ENCODE measurements at regions not wholly inside any gene's neighbourhood (a gene's known extent, or its start where the extent isn't known, plus 50 kb on each side); places are given as distances from the start of the nearest gene placed in this dataset.

DNA sequence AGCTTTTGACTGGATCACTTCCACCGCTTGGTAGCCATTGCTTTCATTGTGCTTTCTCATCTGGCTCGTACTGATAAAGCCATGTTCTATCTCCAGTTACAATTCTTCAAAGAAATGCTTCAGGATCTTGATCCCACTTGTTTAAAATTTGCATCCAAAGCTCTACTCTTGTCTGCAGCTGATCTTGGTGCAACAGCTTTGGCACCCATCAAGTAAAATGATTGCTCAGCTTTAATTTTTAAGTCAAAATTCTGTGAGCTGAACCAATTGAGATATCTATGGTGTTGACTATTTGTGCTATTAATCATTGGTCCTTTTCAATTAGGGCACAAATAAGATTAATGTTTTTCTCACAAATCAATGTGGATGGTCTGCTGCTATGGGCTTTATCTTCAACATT lies 54.8 kb upstream of the DUSP10 start:
- ChIA-PET POLR2A (no interaction called here), CTCF (interaction anchor here (0.7 kb wide), 1 partner anchor 659 kb away, joined by 4 read pairs; no protein-coding TSS in a partner anchor)
- no peak for TF ChIP-seq KLF9 (tag by site-specific recombination; IDR thresholded peaks at IDR 0.05; ENCODE audit: low read depth)
- TF ChIP-seq, protein P1, sequence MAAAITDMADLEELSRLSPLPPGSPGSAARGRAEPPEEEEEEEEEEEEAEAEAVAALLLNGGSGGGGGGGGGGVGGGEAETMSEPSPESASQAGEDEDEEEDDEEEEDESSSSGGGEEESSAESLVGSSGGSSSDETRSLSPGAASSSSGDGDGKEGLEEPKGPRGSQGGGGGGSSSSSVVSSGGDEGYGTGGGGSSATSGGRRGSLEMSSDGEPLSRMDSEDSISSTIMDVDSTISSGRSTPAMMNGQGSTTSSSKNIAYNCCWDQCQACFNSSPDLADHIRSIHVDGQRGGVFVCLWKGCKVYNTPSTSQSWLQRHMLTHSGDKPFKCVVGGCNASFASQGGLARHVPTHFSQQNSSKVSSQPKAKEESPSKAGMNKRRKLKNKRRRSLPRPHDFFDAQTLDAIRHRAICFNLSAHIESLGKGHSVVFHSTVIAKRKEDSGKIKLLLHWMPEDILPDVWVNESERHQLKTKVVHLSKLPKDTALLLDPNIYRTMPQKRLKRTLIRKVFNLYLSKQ (tag by site-specific recombination; IDR thresholded peaks at IDR 0.05; ENCODE audit: borderline replicate concordance), result no peak
- TF ChIP-seq, protein P2, sequence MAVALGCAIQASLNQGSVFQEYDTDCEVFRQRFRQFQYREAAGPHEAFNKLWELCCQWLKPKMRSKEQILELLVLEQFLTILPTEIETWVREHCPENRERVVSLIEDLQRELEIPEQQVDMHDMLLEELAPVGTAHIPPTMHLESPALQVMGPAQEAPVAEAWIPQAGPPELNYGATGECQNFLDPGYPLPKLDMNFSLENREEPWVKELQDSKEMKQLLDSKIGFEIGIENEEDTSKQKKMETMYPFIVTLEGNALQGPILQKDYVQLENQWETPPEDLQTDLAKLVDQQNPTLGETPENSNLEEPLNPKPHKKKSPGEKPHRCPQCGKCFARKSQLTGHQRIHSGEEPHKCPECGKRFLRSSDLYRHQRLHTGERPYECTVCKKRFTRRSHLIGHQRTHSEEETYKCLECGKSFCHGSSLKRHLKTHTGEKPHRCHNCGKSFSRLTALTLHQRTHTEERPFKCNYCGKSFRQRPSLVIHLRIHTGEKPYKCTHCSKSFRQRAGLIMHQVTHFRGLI (tag by site-specific recombination; IDR thresholded peaks at IDR 0.05), result no peak
- H3K27ac ChIP-seq (ENCODE audit: extremely low read depth, low read depth, low read length), result no peak overlapping the region
- no peak overlapping the region for H3K4me3 ChIP-seq (ENCODE audit: low read depth, low read length)
- H3K4me1 ChIP-seq (ENCODE audit: control insufficient read depth, insufficient read depth, low read length), result no peaks in the 10 kb centered on the region
- H3K9me3 ChIP-seq (ENCODE audit: control insufficient read depth, insufficient read depth, low read depth, low read length), result no peaks in the 10 kb centered on the region
- no peaks in the 10 kb centered on the region for H3K36me3 ChIP-seq (ENCODE audit: control insufficient read depth in 2 of 2, insufficient read depth in 1 of 2, low read length in 2 of 2)

DNA sequence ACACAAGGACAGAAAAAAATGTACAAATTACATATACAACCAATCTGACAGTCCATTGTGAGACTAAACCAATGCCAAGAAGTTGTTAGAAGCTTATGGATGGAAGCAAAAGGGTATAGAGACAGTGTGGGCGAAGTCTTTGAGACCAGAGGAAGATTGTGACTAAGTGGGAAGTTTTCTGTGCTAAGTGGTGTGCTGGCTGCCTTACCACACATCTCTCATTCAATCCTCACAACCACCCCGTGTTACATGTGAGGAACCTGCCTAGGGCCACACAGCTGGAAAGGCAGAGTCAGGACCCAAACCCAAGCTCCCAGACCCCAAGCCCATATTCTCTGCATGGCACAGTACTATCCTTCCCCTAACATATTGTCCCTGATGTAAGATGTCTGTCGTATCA lies 53.5 kb upstream of the DUSP10 start:
- Histone ChIP-seq H3K4me3 (ENCODE audit: low read depth, low read length) (no peak overlapping the region), H3K9me3 (ENCODE audit: control insufficient read depth, insufficient read depth, low read depth, low read length) (no peaks in the 10 kb centered on the region), H3K4me1 (ENCODE audit: control insufficient read depth, insufficient read depth, low read length) (no peaks in the 10 kb centered on the region), H3K27ac (ENCODE audit: extremely low read depth, low read depth, low read length) (no peak overlapping the region), H3K36me3 (ENCODE audit: control insufficient read depth in 2 of 2, insufficient read depth in 1 of 2, low read length in 2 of 2) (no peaks in the 10 kb centered on the region)
- CTCF ChIA-PET, result no interaction called here
- TF ChIP-seq ZNF600 (tag by site-specific recombination; IDR thresholded peaks at IDR 0.05) (no peak), ZFP69B (tag by site-specific recombination; IDR thresholded peaks at IDR 0.05) (no peak), ZBTB8A (tag by site-specific recombination; IDR thresholded peaks at IDR 0.05) (no peak), ZNF354C (tag by site-specific recombination; IDR thresholded peaks at IDR 0.05; ENCODE audit: borderline replicate concordance, low read depth) (no peak), TRIM28 (IDR thresholded peaks at IDR 0.05; ENCODE audit: borderline replicate concordance, low read length) (no peak), ZNF48 (tag by site-specific recombination; IDR thresholded peaks at IDR 0.05) (no peak), ZNF223 (tag by site-specific recombination; IDR thresholded peaks at IDR 0.05) (no peak), ZNF624 (tag by site-specific recombination; IDR thresholded peaks at IDR 0.05) (no peak), ZNF747 (tag by site-specific recombination; IDR thresholded peaks at IDR 0.05) (no peak)
- TF ChIP-seq, protein P3, sequence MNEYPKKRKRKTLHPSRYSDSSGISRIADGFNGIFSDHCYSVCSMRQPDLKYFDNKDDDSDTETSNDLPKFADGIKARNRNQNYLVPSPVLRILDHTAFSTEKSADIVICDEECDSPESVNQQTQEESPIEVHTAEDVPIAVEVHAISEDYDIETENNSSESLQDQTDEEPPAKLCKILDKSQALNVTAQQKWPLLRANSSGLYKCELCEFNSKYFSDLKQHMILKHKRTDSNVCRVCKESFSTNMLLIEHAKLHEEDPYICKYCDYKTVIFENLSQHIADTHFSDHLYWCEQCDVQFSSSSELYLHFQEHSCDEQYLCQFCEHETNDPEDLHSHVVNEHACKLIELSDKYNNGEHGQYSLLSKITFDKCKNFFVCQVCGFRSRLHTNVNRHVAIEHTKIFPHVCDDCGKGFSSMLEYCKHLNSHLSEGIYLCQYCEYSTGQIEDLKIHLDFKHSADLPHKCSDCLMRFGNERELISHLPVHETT (tag by site-specific recombination; IDR thresholded peaks at IDR 0.05), result no peak
- TF ChIP-seq, protein P4, sequence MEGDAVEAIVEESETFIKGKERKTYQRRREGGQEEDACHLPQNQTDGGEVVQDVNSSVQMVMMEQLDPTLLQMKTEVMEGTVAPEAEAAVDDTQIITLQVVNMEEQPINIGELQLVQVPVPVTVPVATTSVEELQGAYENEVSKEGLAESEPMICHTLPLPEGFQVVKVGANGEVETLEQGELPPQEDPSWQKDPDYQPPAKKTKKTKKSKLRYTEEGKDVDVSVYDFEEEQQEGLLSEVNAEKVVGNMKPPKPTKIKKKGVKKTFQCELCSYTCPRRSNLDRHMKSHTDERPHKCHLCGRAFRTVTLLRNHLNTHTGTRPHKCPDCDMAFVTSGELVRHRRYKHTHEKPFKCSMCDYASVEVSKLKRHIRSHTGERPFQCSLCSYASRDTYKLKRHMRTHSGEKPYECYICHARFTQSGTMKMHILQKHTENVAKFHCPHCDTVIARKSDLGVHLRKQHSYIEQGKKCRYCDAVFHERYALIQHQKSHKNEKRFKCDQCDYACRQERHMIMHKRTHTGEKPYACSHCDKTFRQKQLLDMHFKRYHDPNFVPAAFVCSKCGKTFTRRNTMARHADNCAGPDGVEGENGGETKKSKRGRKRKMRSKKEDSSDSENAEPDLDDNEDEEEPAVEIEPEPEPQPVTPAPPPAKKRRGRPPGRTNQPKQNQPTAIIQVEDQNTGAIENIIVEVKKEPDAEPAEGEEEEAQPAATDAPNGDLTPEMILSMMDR (tag by site-specific recombination; IDR thresholded peaks at IDR 0.05), result no peak
- TF ChIP-seq, protein P5, sequence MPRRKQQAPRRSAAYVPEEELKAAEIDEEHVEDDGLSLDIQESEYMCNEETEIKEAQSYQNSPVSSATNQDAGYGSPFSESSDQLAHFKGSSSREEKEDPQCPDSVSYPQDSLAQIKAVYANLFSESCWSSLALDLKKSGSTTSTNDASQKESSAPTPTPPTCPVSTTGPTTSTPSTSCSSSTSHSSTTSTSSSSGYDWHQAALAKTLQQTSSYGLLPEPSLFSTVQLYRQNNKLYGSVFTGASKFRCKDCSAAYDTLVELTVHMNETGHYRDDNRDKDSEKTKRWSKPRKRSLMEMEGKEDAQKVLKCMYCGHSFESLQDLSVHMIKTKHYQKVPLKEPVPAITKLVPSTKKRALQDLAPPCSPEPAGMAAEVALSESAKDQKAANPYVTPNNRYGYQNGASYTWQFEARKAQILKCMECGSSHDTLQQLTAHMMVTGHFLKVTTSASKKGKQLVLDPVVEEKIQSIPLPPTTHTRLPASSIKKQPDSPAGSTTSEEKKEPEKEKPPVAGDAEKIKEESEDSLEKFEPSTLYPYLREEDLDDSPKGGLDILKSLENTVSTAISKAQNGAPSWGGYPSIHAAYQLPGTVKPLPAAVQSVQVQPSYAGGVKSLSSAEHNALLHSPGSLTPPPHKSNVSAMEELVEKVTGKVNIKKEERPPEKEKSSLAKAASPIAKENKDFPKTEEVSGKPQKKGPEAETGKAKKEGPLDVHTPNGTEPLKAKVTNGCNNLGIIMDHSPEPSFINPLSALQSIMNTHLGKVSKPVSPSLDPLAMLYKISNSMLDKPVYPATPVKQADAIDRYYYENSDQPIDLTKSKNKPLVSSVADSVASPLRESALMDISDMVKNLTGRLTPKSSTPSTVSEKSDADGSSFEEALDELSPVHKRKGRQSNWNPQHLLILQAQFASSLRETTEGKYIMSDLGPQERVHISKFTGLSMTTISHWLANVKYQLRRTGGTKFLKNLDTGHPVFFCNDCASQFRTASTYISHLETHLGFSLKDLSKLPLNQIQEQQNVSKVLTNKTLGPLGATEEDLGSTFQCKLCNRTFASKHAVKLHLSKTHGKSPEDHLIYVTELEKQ (tag by site-specific recombination; IDR thresholded peaks at IDR 0.05; ENCODE audit: borderline replicate concordance), result no peak
- TF ChIP-seq, protein P6, sequence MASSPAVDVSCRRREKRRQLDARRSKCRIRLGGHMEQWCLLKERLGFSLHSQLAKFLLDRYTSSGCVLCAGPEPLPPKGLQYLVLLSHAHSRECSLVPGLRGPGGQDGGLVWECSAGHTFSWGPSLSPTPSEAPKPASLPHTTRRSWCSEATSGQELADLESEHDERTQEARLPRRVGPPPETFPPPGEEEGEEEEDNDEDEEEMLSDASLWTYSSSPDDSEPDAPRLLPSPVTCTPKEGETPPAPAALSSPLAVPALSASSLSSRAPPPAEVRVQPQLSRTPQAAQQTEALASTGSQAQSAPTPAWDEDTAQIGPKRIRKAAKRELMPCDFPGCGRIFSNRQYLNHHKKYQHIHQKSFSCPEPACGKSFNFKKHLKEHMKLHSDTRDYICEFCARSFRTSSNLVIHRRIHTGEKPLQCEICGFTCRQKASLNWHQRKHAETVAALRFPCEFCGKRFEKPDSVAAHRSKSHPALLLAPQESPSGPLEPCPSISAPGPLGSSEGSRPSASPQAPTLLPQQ (tag by site-specific recombination; IDR thresholded peaks at IDR 0.05), result no peak
- TF ChIP-seq, protein P7, sequence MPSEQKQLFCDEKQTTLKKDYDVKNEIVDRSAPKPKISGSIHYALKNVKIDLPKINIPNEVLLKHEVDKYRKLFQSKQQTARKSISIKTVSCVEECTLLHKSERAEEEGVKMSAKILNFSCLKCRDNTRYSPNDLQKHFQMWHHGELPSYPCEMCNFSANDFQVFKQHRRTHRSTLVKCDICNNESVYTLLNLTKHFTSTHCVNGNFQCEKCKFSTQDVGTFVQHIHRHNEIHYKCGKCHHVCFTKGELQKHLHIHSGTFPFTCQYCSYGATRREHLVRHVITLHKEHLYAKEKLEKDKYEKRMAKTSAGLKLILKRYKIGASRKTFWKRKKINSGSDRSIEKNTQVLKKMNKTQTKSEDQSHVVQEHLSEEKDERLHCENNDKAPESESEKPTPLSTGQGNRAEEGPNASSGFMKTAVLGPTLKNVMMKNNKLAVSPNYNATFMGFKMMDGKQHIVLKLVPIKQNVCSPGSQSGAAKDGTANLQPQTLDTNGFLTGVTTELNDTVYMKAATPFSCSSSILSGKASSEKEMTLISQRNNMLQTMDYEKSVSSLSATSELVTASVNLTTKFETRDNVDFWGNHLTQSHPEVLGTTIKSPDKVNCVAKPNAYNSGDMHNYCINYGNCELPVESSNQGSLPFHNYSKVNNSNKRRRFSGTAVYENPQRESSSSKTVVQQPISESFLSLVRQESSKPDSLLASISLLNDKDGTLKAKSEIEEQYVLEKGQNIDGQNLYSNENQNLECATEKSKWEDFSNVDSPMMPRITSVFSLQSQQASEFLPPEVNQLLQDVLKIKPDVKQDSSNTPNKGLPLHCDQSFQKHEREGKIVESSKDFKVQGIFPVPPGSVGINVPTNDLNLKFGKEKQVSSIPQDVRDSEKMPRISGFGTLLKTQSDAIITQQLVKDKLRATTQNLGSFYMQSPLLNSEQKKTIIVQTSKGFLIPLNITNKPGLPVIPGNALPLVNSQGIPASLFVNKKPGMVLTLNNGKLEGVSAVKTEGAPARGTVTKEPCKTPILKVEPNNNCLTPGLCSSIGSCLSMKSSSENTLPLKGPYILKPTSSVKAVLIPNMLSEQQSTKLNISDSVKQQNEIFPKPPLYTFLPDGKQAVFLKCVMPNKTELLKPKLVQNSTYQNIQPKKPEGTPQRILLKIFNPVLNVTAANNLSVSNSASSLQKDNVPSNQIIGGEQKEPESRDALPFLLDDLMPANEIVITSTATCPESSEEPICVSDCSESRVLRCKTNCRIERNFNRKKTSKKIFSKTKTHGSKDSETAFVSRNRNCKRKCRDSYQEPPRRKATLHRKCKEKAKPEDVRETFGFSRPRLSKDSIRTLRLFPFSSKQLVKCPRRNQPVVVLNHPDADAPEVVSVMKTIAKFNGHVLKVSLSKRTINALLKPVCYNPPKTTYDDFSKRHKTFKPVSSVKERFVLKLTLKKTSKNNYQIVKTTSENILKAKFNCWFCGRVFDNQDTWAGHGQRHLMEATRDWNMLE (tag by site-specific recombination; conservative IDR thresholded peaks at IDR 0.05; ENCODE audit: low read depth), result no peak
- POLR2A ChIA-PET, result no interaction called here

Measured in HEK293 (cell line).